ENCODE measurements at regions not wholly inside any gene's neighbourhood (a gene's known extent, or its start where the extent isn't known, plus 50 kb on each side); places are given as distances from the start of the nearest gene placed in this dataset.

DNA sequence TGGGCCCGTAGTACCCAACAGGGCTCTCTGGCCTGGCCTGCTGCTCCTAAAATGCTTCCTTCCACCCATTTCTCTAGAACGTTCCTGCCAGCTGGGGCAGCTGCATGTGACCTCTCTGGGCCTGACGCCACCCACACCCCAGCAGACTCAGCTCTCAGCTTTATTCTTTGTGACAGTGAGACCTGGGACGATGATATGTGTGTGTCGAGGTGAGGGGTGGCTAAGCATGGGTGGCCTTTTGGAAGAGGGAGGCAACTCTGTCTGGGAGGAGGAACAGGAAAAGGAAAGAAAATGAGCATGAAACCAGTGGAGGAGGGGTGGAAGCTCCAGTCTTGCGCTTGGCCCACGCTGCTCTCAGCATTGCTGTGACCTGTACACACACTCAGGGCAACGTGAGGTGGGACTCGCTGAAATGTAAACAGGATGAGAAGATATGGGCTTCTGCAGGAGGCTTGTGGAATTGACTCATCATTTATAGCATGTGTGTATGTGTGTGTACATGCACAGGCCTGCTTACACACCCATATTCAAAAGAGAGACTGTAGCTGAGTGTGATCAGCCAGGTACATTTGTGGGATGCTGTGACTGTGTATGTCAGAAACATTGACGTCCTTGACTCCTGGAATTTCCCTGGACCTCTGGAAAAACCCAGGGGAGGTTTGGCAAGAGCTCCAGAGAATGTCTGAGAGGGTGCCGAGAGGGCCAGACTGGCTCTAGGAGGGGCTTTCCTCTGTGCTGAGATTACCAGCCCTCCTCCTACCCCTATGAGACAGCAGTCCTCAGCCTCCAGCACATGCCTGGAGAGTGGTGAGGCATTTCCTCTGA is 137.9 kb downstream of the PJA1 start:
- Histone ChIP-seq H2AFZ (ENCODE audit: low read length) (no peak overlapping the region), H3K9me2 (replicated peaks; ENCODE audit: insufficient read depth, low read length) (no peaks in the 10 kb centered on the region), H3K27ac (ENCODE audit: low read length) (no peak overlapping the region), H3F3A (ENCODE audit: insufficient read depth, low read length) (no peaks in the 10 kb centered on the region), H4K20me1 (ENCODE audit: insufficient read depth, low read length) (no peaks in the 10 kb centered on the region), H3K4me1 (ENCODE audit: low read length) (no peaks in the 10 kb centered on the region), H3K4me2 (ENCODE audit: low read depth, low read length) (no peak overlapping the region), H3K36me3 (replicated peaks; ENCODE audit: insufficient read depth, low read length) (no peaks in the 10 kb centered on the region), H3K79me2 (ENCODE audit: low read length) (no peaks in the 10 kb centered on the region), H3K9ac (ENCODE audit: low read length) (no peak overlapping the region), H3K9me3 (replicated peaks; ENCODE audit: insufficient read depth, low read length) (no peaks in the 10 kb centered on the region), H3K27me3 (replicated peaks; ENCODE audit: insufficient read depth, low read length) (no peaks in the 10 kb centered on the region), H3K4me3 (ENCODE audit: low read length) (no peak overlapping the region)
- DNase-seq = no peak
- TF ChIP-seq EZH2phosphoT487 (IDR thresholded peaks at IDR 0.05; ENCODE audit: low read length) (no peak), EZH2 (optimal IDR thresholded peaks at IDR 0.05; ENCODE audit: low read depth, low read length) (no peak)
- TF ChIP-seq, protein P1, sequence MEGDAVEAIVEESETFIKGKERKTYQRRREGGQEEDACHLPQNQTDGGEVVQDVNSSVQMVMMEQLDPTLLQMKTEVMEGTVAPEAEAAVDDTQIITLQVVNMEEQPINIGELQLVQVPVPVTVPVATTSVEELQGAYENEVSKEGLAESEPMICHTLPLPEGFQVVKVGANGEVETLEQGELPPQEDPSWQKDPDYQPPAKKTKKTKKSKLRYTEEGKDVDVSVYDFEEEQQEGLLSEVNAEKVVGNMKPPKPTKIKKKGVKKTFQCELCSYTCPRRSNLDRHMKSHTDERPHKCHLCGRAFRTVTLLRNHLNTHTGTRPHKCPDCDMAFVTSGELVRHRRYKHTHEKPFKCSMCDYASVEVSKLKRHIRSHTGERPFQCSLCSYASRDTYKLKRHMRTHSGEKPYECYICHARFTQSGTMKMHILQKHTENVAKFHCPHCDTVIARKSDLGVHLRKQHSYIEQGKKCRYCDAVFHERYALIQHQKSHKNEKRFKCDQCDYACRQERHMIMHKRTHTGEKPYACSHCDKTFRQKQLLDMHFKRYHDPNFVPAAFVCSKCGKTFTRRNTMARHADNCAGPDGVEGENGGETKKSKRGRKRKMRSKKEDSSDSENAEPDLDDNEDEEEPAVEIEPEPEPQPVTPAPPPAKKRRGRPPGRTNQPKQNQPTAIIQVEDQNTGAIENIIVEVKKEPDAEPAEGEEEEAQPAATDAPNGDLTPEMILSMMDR (IDR thresholded peaks at IDR 0.05; ENCODE audit: low read length) = no peak

DNA sequence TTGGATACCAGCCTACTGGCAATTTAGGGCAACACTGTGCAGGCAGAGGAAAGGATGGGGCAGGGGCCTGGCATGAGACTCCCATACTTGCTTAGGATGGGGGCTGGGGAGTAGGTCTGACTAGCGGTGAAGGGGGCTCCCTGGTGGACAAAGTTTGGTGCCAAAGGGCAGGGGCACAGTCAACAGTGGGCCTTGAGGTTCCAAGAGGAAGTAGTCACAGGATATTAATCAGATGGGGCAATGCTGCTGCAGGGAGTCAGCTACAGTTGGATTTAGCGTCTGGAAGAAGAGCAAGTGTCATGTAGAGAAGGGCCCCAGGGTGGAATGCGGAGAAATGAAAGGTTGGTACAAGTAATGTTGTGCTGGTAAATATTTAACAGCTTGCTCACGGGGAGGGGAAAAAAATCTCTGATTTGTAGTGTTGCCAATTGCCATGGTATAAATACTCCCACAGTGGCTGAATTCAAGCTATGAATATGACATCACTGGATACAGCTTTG is 139.4 kb downstream of the PJA1 start:
- no peaks in the 10 kb centered on the region for H3K36me3 ChIP-seq (replicated peaks; ENCODE audit: insufficient read depth, low read length)
- H2AFZ ChIP-seq (ENCODE audit: low read length) = no peak overlapping the region
- no peaks in the 10 kb centered on the region for H3K9me3 ChIP-seq (replicated peaks; ENCODE audit: insufficient read depth, low read length)
- no peaks in the 10 kb centered on the region for H3K9me2 ChIP-seq (replicated peaks; ENCODE audit: insufficient read depth, low read length)
- no peak overlapping the region for H3K9ac ChIP-seq (ENCODE audit: low read length)
- no peak overlapping the region for H3K27ac ChIP-seq (ENCODE audit: low read length)
- no peaks in the 10 kb centered on the region for H3F3A ChIP-seq (ENCODE audit: insufficient read depth, low read length)
- no peak for DNase-seq
- TF ChIP-seq, protein P1 (IDR thresholded peaks at IDR 0.05; ENCODE audit: low read length) = no peak
- no peak for TF ChIP-seq EZH2phosphoT487 (IDR thresholded peaks at IDR 0.05; ENCODE audit: low read length)
- TF ChIP-seq EZH2 (optimal IDR thresholded peaks at IDR 0.05; ENCODE audit: low read depth, low read length) = no peak
- no peak overlapping the region for H3K4me2 ChIP-seq (ENCODE audit: low read depth, low read length)
- no peak overlapping the region for H3K4me3 ChIP-seq (ENCODE audit: low read length)
- H3K27me3 ChIP-seq (replicated peaks; ENCODE audit: insufficient read depth, low read length) = no peaks in the 10 kb centered on the region
- no peaks in the 10 kb centered on the region for H3K4me1 ChIP-seq (ENCODE audit: low read length)
- no peaks in the 10 kb centered on the region for H4K20me1 ChIP-seq (ENCODE audit: insufficient read depth, low read length)
- H3K79me2 ChIP-seq (ENCODE audit: low read length) = no peaks in the 10 kb centered on the region

DNA sequence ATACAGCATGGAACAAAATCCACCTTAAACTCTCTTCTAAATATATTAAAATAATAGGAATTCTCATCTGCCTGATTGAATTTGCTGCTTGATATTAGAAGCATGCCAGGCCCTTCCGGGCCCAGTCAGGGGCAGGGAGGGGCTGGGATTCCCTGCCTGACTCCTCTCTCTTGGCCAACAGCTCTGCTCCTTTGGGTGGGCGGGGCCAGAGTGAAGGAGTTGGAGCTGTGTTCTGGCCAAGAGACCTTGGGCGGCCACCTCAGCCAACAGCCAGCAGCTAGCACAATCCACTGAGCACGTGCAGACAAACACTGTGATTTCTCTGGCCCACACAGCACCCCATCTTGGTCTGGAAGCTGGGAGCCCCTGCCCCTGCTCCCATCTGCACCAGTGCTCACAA is 140.3 kb downstream of the PJA1 start:
- H4K20me1 ChIP-seq (ENCODE audit: insufficient read depth, low read length) = no peaks in the 10 kb centered on the region
- no peaks in the 10 kb centered on the region for H3K9me2 ChIP-seq (replicated peaks; ENCODE audit: insufficient read depth, low read length)
- H2AFZ ChIP-seq (ENCODE audit: low read length) = no peak overlapping the region
- no peak overlapping the region for H3K4me3 ChIP-seq (ENCODE audit: low read length)
- H3K27ac ChIP-seq (ENCODE audit: low read length) = no peak overlapping the region
- H3K4me1 ChIP-seq (ENCODE audit: low read length) = no peaks in the 10 kb centered on the region
- no peak overlapping the region for H3K4me2 ChIP-seq (ENCODE audit: low read depth, low read length)
- H3K79me2 ChIP-seq (ENCODE audit: low read length) = no peaks in the 10 kb centered on the region
- TF ChIP-seq EZH2phosphoT487 (IDR thresholded peaks at IDR 0.05; ENCODE audit: low read length) = no peak
- no peaks in the 10 kb centered on the region for H3K27me3 ChIP-seq (replicated peaks; ENCODE audit: insufficient read depth, low read length)
- H3K9me3 ChIP-seq (replicated peaks; ENCODE audit: insufficient read depth, low read length) = no peaks in the 10 kb centered on the region
- no peak overlapping the region for H3K9ac ChIP-seq (ENCODE audit: low read length)
- DNase-seq = no peak
- no peaks in the 10 kb centered on the region for H3K36me3 ChIP-seq (replicated peaks; ENCODE audit: insufficient read depth, low read length)
- no peaks in the 10 kb centered on the region for H3F3A ChIP-seq (ENCODE audit: insufficient read depth, low read length)

DNA sequence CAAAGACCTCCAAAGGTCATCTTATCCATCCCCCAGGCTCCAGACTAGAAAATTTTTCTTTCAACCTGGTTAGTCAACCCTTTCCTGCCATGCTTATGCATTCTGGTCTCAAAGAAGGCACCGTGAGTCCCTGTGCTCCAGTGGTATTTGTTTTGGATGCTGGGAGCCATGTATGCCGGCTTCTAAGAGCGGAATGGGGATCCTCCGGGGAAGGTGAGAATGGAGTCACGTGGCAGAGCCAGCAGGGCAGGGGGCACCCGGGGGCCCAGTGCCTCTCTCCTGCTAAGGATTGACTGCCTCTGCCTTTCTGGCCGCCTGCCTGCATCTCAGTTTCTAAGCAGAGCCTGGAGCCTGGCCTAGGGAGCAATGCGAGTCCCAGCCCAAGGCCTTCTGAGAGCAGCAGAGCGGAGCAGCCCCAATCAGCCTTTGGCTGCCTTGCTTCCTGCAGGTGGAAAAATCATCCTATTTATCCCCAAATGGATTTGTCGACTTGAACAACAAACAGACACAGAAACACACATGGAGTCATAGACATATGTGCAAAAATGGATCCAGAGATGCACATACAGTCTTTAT is 141.0 kb downstream of the PJA1 start:
- H3K4me1 ChIP-seq (ENCODE audit: low read length) = no peaks in the 10 kb centered on the region
- no peak for DNase-seq
- H3K9ac ChIP-seq (ENCODE audit: low read length) = no peak overlapping the region
- TF ChIP-seq EZH2phosphoT487 (IDR thresholded peaks at IDR 0.05; ENCODE audit: low read length) (no peak), EZH2 (optimal IDR thresholded peaks at IDR 0.05; ENCODE audit: low read depth, low read length) (no peak)
- TF ChIP-seq, protein P1 (IDR thresholded peaks at IDR 0.05; ENCODE audit: low read length) = no peak
- H3K4me2 ChIP-seq (ENCODE audit: low read depth, low read length) = no peak overlapping the region
- H3F3A ChIP-seq (ENCODE audit: insufficient read depth, low read length) = no peaks in the 10 kb centered on the region
- no peaks in the 10 kb centered on the region for H3K27me3 ChIP-seq (replicated peaks; ENCODE audit: insufficient read depth, low read length)
- H3K4me3 ChIP-seq (ENCODE audit: low read length) = no peak overlapping the region
- no peak overlapping the region for H3K27ac ChIP-seq (ENCODE audit: low read length)
- H3K9me3 ChIP-seq (replicated peaks; ENCODE audit: insufficient read depth, low read length) = no peaks in the 10 kb centered on the region
- H3K79me2 ChIP-seq (ENCODE audit: low read length) = no peaks in the 10 kb centered on the region
- H3K9me2 ChIP-seq (replicated peaks; ENCODE audit: insufficient read depth, low read length) = no peaks in the 10 kb centered on the region
- H3K36me3 ChIP-seq (replicated peaks; ENCODE audit: insufficient read depth, low read length) = no peaks in the 10 kb centered on the region
- H4K20me1 ChIP-seq (ENCODE audit: insufficient read depth, low read length) = no peaks in the 10 kb centered on the region
- no peak overlapping the region for H2AFZ ChIP-seq (ENCODE audit: low read length)

Data from MM.1S (cell line).